ENCODE measurements at regions not wholly inside any gene's neighbourhood (a gene's known extent, or its start where the extent isn't known, plus 50 kb on each side); places are given as distances from the start of the nearest gene placed in this dataset.

DNA sequence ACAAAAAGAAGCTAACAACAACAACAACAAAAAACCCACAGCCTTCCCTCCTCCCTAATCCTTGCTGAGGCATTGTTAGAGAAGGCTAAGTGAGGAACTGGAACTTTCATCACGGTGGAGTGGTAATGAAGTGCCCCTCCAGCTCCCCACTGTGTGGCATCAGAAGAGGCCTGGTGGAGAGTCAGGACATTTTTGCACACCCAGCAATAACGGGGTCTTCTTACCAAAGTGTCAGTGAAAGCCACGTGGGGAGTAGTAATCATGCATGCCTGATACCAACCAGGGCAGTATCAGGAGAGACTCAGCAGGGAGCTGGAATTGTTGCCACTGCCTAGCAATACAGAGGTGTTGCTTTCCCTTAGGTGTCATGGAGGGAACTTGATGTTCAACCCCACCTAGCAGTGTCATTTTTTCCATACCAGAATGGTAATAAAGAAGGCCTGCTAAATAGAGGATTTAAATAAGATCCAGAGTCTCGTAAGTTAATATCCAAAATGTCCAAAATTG lies 299.7 kb upstream of the RGS6 start:
- FAIRE-seq = no peak
- CTCF ChIA-PET = no interaction called here
- Histone ChIP-seq H3K36me3 (ENCODE audit: control insufficient read depth in 2 of 2, extremely low read depth in 1 of 2, insufficient read depth in 2 of 2, low read length in 2 of 2) (no peaks in the 10 kb centered on the region), H3K9me1 (replicated peaks; ENCODE audit: control insufficient read depth, extremely low read depth, insufficient read depth, low read length) (no peaks in the 10 kb centered on the region), H3K79me2 (ENCODE audit: control insufficient read depth, insufficient read depth, low read length) (no peaks in the 10 kb centered on the region), H3K9me3 (replicated peaks; ENCODE audit: control insufficient read depth, insufficient read depth, low read length) (no peaks in the 10 kb centered on the region), H3K9ac (replicated peaks; ENCODE audit: extremely low read depth, insufficient read depth, low read length) (no peak overlapping the region), H4K20me1 (replicated peaks; ENCODE audit: control insufficient read depth, extremely low read depth, insufficient read depth, low read length) (no peaks in the 10 kb centered on the region), H3K4me1 (ENCODE audit: control insufficient read depth, extremely low read depth, insufficient read depth, low read length) (peaks cover 24% of the 10 kb centered on the region), H2AFZ (ENCODE audit: low read depth, low read length) (no peak overlapping the region), H3K27ac (ENCODE audit: insufficient read depth, low read depth, low read length) (no peak overlapping the region), H3K4me3 (replicated peaks in 1 of 3; ENCODE audit: insufficient read depth in 1 of 3, low read depth in 1 of 3, low read length in 3 of 3) (no peak overlapping the region), H3K27me3 (ENCODE audit: control insufficient read depth in 2 of 2, insufficient read depth in 2 of 2, low read length in 2 of 2) (no peaks in the 10 kb centered on the region), H3K4me2 (ENCODE audit: insufficient read depth, low read length) (no peak overlapping the region)
- no peak for TF ChIP-seq MYC (IDR thresholded peaks at IDR 0.05; ENCODE audit: low read depth, low read length)
- no TSS peak for BruUV-seq (replicated peaks)
- no peak for DNase-seq (ENCODE audit: low read depth, low spot score)
- dilution Hi-C loops (cut with MboI; ENCODE audit: extremely low pct_ligation_motif_present, low sequenced_read_pairs) (no loop called here), intact Hi-C loops (cut with micrococcal nuclease) (no loop called here)
- POLR2A ChIA-PET = no interaction called here

DNA sequence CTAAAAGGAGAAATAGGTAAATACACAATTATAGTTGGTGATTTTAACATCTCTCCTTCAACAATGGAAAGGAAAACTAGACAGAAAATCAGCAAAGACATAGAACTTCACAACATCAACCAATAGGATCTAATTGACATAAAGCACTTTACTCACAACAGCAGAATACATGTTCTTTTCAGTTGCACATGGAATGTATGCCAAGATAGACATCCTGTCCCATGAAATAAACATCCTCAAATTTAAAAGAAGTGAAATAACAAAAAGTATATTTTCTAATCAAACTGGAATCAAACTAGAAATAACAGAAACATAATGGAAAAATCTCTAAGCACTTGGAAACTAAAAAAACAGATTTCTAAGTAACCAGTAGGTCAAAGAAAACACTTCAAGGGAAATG lies 296.2 kb upstream of the RGS6 start:
- intact Hi-C loops (cut with micrococcal nuclease) = no loop called here
- Histone ChIP-seq H3K27me3 (ENCODE audit: control insufficient read depth in 2 of 2, insufficient read depth in 2 of 2, low read length in 2 of 2) (no peaks in the 10 kb centered on the region), H3K9me3 (replicated peaks; ENCODE audit: control insufficient read depth, insufficient read depth, low read length) (no peaks in the 10 kb centered on the region), H3K27ac (ENCODE audit: insufficient read depth, low read depth, low read length) (no peak overlapping the region), H3K36me3 (ENCODE audit: control insufficient read depth in 2 of 2, extremely low read depth in 1 of 2, insufficient read depth in 2 of 2, low read length in 2 of 2) (no peaks in the 10 kb centered on the region), H3K4me2 (ENCODE audit: insufficient read depth, low read length) (peak overlapping the region; percentile 37), H2AFZ (ENCODE audit: low read depth, low read length) (no peak overlapping the region), H3K9me1 (replicated peaks; ENCODE audit: control insufficient read depth, extremely low read depth, insufficient read depth, low read length) (no peaks in the 10 kb centered on the region), H3K4me3 (replicated peaks in 1 of 3; ENCODE audit: insufficient read depth in 1 of 3, low read depth in 1 of 3, low read length in 3 of 3) (no peak overlapping the region), H3K79me2 (ENCODE audit: control insufficient read depth, insufficient read depth, low read length) (no peaks in the 10 kb centered on the region), H3K9ac (replicated peaks; ENCODE audit: extremely low read depth, insufficient read depth, low read length) (no peak overlapping the region), H3K4me1 (ENCODE audit: control insufficient read depth, extremely low read depth, insufficient read depth, low read length) (peaks cover 12% of the 10 kb centered on the region), H4K20me1 (replicated peaks; ENCODE audit: control insufficient read depth, extremely low read depth, insufficient read depth, low read length) (no peaks in the 10 kb centered on the region)
- dilution Hi-C loops (cut with MboI; ENCODE audit: extremely low pct_ligation_motif_present, low sequenced_read_pairs) = no loop called here
- ChIA-PET CTCF (no interaction called here), POLR2A (interaction anchor here (0.6 kb wide), 1 partner anchor 65 kb away, joined by 4 read pairs; no protein-coding TSS in a partner anchor)
- TF ChIP-seq, protein P1, sequence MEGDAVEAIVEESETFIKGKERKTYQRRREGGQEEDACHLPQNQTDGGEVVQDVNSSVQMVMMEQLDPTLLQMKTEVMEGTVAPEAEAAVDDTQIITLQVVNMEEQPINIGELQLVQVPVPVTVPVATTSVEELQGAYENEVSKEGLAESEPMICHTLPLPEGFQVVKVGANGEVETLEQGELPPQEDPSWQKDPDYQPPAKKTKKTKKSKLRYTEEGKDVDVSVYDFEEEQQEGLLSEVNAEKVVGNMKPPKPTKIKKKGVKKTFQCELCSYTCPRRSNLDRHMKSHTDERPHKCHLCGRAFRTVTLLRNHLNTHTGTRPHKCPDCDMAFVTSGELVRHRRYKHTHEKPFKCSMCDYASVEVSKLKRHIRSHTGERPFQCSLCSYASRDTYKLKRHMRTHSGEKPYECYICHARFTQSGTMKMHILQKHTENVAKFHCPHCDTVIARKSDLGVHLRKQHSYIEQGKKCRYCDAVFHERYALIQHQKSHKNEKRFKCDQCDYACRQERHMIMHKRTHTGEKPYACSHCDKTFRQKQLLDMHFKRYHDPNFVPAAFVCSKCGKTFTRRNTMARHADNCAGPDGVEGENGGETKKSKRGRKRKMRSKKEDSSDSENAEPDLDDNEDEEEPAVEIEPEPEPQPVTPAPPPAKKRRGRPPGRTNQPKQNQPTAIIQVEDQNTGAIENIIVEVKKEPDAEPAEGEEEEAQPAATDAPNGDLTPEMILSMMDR (IDR thresholded peaks at IDR 0.05; ENCODE audit: extremely low read depth in 1 of 2, insufficient read depth in 1 of 2, low read depth in 1 of 2, low read length in 2 of 2) = no peak
- TF ChIP-seq EZH2 (IDR thresholded peaks at IDR 0.05; ENCODE audit: borderline replicate concordance, low read depth, low read length, severe bottlenecking) (no peak), FOS (IDR thresholded peaks at IDR 0.05; ENCODE audit: borderline replicate concordance, insufficient read depth, low read length) (no peak), MYC (IDR thresholded peaks at IDR 0.05; ENCODE audit: low read depth, low read length) (no peak), POLR2AphosphoS5 (IDR thresholded peaks at IDR 0.05; ENCODE audit: insufficient read depth, low read depth, low read length) (no peak)
- TF ChIP-seq, protein P2, sequence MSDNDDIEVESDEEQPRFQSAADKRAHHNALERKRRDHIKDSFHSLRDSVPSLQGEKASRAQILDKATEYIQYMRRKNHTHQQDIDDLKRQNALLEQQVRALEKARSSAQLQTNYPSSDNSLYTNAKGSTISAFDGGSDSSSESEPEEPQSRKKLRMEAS (IDR thresholded peaks at IDR 0.05; ENCODE audit: insufficient read depth, insufficient read length) = no peak
- DNase-seq (ENCODE audit: low read depth, low spot score) (peak; percentile 83), FAIRE-seq (peak; percentile 70)
- BruUV-seq (replicated peaks) = no TSS peak
